Kidney (tissue), 13 donors: ENCODE measurements at regions not wholly inside any gene's neighbourhood (a gene's known extent, or its start where the extent isn't known, plus 50 kb on each side); places are given as distances from the start of the nearest gene placed in this dataset.

Source experiments
- DNase-seq, 5 donors: peaks; one replicate each; pipeline ENCODE4 v3.0.0-alpha.2; 2013 to 2020
- FAIRE-seq: peaks from 2 replicates; lab custom pipeline; 2012; peaks lifted over from hg19 to GRCh38; lab: Jason Lieb, UNC
- H3K27ac ChIP-seq, 2 donors: one replicate each; pipeline ENCODE4 v1.7.0; 2013; ENCODE audit warnings: low read depth in 2 of 2, low read length in 2 of 2, inconsistent platforms in 1 of 2
- H3K27me3 ChIP-seq: one replicate; pipeline ENCODE4 v1.7.1; 2013; ENCODE audit warnings: low read length, inconsistent platforms; ENCODE audit not compliant: control insufficient read depth, insufficient read depth
- H3K36me3 ChIP-seq, 3 donors: one replicate each; pipeline versions ENCODE4 v1.7.0 to v1.7.1; 2013; ENCODE audit warnings: low read length in 3 of 3, control low read depth in 1 of 3, inconsistent platforms in 1 of 3; ENCODE audit not compliant: insufficient read depth in 3 of 3, control insufficient read depth in 2 of 3
- H3K4me1 ChIP-seq, 3 donors: one replicate each; pipeline versions ENCODE4 v1.7.0 to v1.7.1; 2013; ENCODE audit warnings: low read length in 3 of 3, inconsistent platforms in 1 of 3, low read depth in 1 of 3; ENCODE audit not compliant: control insufficient read depth in 2 of 3, insufficient read depth in 2 of 3
- H3K4me3 ChIP-seq, 3 donors: one replicate each; pipeline versions ENCODE4 v1.7.0 to v1.8.1; 2013; ENCODE audit warnings: low read length in 3 of 3, control low read depth in 1 of 3, inconsistent platforms in 1 of 3
- H3K9ac ChIP-seq, 3 donors: one replicate each; pipeline versions ENCODE4 v1.7.0 to v1.7.1; 2013; ENCODE audit warnings: low read length in 3 of 3, control low read depth in 1 of 3, inconsistent platforms in 1 of 3
- H3K9me3 ChIP-seq, 3 donors: one replicate each; pipeline versions ENCODE4 v1.7.0 to v1.7.1; 2013; ENCODE audit warnings: low read length in 3 of 3, control low read depth in 1 of 3, inconsistent platforms in 1 of 3; ENCODE audit not compliant: control insufficient read depth in 2 of 3, insufficient read depth in 1 of 3
- intact Hi-C: fragments of 100-400 bp; cut with DNase I; formaldehyde crosslinking; loops from one replicate; pipeline ENCODE4 v1.11.1; 2022
- TF ChIP-seq, protein P1 (sequence below): IDR thresholded peaks from 3 replicates; pipeline ENCODE4 v1.5.1; 2012; ENCODE audit warnings: mild to moderate bottlenecking, moderate library complexity, borderline replicate concordance; ENCODE audit not compliant: insufficient read depth; ENCODE audit errors: extremely low read depth
- donor health status: control.
- donor health status: control.
- donor health status: control.
- donor health status: control.
- donor health status: control.
- donor health status: DM: yes; HTN: yes; CAD: no.
- donor health status: Normal renal cell carcinoma (clear cell type).

DNA sequence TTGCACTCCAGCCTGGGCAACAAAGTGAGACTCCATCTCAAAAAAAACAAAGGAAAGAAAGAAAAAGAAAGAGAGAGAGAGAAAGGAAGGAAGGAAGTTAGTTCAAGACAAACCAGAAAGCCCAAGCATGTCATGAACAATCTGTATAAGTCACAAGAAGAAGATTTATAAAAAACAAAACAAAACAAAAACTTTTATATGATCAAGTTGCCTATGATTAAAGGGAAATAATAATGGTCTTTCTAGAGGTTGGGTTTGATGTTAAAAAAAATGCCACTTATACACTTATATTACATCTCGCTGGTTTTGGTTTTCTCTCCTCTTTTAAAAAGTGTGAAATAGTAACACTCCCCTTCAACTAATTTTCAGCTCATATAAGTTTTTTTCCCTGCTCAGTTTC is 146.2 kb upstream of the CARMIL1 start:
- TF ChIP-seq, protein P1, sequence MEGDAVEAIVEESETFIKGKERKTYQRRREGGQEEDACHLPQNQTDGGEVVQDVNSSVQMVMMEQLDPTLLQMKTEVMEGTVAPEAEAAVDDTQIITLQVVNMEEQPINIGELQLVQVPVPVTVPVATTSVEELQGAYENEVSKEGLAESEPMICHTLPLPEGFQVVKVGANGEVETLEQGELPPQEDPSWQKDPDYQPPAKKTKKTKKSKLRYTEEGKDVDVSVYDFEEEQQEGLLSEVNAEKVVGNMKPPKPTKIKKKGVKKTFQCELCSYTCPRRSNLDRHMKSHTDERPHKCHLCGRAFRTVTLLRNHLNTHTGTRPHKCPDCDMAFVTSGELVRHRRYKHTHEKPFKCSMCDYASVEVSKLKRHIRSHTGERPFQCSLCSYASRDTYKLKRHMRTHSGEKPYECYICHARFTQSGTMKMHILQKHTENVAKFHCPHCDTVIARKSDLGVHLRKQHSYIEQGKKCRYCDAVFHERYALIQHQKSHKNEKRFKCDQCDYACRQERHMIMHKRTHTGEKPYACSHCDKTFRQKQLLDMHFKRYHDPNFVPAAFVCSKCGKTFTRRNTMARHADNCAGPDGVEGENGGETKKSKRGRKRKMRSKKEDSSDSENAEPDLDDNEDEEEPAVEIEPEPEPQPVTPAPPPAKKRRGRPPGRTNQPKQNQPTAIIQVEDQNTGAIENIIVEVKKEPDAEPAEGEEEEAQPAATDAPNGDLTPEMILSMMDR, result no peak
- FAIRE-seq, result no peak
- Histone ChIP-seq H3K9me3 (no peaks in the 10 kb centered on the region), H3K27ac (peak overlapping the region in 1 of 2 donors; percentile 28), H3K9ac (no peak overlapping the region), H3K4me3 (no peak overlapping the region), H3K27me3 (no peaks in the 10 kb centered on the region), H3K36me3 (no peaks in the 10 kb centered on the region), H3K4me1 (peaks cover 0 to 7% (median 3%) of the 10 kb centered on the region in 3 donors)
- DNase-seq, result no peak
- intact Hi-C loops, result no loop called here

DNA sequence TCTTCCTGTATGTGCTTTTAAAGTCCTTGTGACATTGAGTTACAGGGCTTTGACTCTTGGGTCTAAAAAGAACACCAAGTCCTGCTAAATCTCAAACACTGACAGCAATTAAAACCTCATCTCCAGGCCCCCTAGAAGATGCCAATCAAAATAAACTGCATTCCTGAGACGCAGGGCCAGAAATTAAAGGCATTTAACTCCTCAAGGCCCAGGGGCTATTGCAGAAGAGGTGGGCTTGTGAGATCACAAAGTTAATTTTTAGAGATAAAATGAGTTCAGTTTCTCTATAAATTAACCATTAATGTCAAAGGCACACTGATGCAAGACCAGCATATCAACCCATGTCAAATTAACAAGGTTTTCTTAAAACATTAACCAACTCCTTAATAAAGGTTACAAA is 145.6 kb upstream of the CARMIL1 start:
- Histone ChIP-seq H3K36me3 (no peaks in the 10 kb centered on the region), H3K9me3 (no peaks in the 10 kb centered on the region), H3K27ac (no peak overlapping the region), H3K27me3 (no peaks in the 10 kb centered on the region), H3K9ac (no peak overlapping the region), H3K4me3 (no peak overlapping the region), H3K4me1 (peaks cover 0 to 7% (median 3%) of the 10 kb centered on the region in 3 donors)
- intact Hi-C loops, result no loop called here
- TF ChIP-seq, protein P1, result no peak
- FAIRE-seq (peak; percentile 78), DNase-seq (peak in 1 of 5 donors; percentile 40)

DNA sequence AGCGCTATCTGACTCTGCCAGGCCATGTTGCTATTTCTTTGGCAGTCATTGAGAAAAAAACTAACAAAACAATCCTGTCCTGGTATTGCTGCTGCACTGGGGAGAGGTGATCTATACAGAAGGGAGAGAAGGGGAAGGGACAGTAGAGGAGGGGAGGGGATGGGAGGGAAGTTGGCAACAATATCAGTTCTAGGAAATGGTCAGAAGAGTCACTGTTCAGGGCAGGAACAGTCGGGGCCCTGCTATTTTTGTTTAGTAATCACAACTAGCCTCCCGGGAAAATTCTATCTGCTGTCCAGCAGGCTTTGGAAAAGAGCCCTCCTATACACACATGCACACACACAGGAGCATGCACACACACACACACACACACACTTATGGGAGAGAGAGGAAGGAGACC is 142.3 kb upstream of the CARMIL1 start:
- Histone ChIP-seq H3K4me3 (peak overlapping the region in 2 of 3 donors; percentile 75 to 76), H3K36me3 (no peaks in the 10 kb centered on the region), H3K4me1 (peaks cover 0 to 7% (median 3%) of the 10 kb centered on the region in 3 donors), H3K27me3 (no peaks in the 10 kb centered on the region), H3K9ac (peak overlapping the region in 2 of 3 donors; percentile 65 to 82), H3K9me3 (no peaks in the 10 kb centered on the region), H3K27ac (peak overlapping the region; percentile 77 to 95)
- no peak for FAIRE-seq
- intact Hi-C loops, result no loop called here
- DNase-seq, result peak in 1 of 5 donors; percentile 10
- TF ChIP-seq, protein P1, result no peak

DNA sequence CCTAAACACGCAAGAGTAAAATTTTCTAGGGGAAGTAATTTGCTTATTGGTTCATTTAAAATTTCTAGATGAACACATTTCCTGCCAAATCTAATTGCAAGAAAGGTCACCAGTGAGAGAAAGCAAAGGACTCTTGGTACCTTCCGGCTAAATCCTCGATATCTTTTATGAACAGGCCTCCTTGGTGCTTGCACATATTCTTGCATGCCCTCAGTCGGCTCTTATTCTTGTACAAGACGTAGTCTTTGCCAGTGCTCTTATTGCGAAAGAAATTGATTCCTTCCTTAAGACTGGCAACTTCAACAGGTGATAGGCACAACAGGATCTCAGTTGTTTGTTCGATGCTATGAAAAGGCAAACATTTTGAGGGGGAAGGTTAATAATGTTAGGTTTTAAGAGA is 141.7 kb upstream of the CARMIL1 start:
- TF ChIP-seq, protein P1, result no peak
- Histone ChIP-seq H3K27me3 (no peaks in the 10 kb centered on the region), H3K9me3 (no peaks in the 10 kb centered on the region), H3K27ac (peak overlapping the region; percentile 77 to 95), H3K36me3 (no peaks in the 10 kb centered on the region), H3K9ac (peak overlapping the region in 2 of 3 donors; percentile 30 to 65), H3K4me1 (peaks cover 0 to 7% (median 3%) of the 10 kb centered on the region in 3 donors), H3K4me3 (peak overlapping the region; percentile 44 to 76 (median 75))
- intact Hi-C loops, result no loop called here
- DNase-seq (no peak), FAIRE-seq (no peak)
